GM19468 (cell line): ENCODE measurements at regions not wholly inside any gene's neighbourhood (a gene's known extent, or its start where the extent isn't known, plus 50 kb on each side); places are given as distances from the start of the nearest gene placed in this dataset.

ENCODE experiments used
- ATAC-seq: cut with Tn5 transposase; IDR thresholded peaks from one replicate; pipeline ENCODE4 v1.9.1; 2021; ENCODE audit warnings: mild to moderate bottlenecking, moderate library complexity, moderate number of reproducible peaks; ENCODE audit not compliant: unreplicated experiment; ENCODE audit errors: extremely low read depth

GRCh38 chr2:13050764-13051163 is 334.0 kb downstream of the TRIB2 start:
- ATAC-seq, result no peak

GRCh38 chr2:13052547-13052946 is 335.8 kb downstream of the TRIB2 start:
- ATAC-seq, result no peak

GRCh38 chr2:13056259-13056843 is 339.6 kb downstream of the TRIB2 start:
- ATAC-seq, result no peak

- no peak for ATAC-seq
Observed at GRCh38 chr2:13057671-13058070, 340.9 kb downstream of the TRIB2 start.

- no peak for ATAC-seq
Observed at GRCh38 chr2:13066676-13067075, 349.9 kb downstream of the TRIB2 start.

GRCh38 chr2:13067508-13067907 is 350.8 kb downstream of the TRIB2 start:
- ATAC-seq, result no peak

- ATAC-seq, result no peak
Observed at GRCh38 chr2:13089971-13090370, 373.2 kb downstream of the TRIB2 start.

GRCh38 chr2:13091455-13091854 is 374.7 kb downstream of the TRIB2 start:
- ATAC-seq, result no peak

- ATAC-seq, result no peak
Observed at GRCh38 chr2:13091861-13092378, 375.2 kb downstream of the TRIB2 start.

- ATAC-seq, result no peak
Observed at GRCh38 chr2:13093416-13093991, 376.8 kb downstream of the TRIB2 start.

GRCh38 chr2:13102397-13103063 is 385.8 kb downstream of the TRIB2 start:
- no peak for ATAC-seq

GRCh38 chr2:13103151-13103550 is 386.4 kb downstream of the TRIB2 start:
- ATAC-seq, result no peak

GRCh38 chr2:13103778-13104493 is 387.2 kb downstream of the TRIB2 start:
- no peak for ATAC-seq

GRCh38 chr2:13104723-13105122 is 388.0 kb downstream of the TRIB2 start:
- ATAC-seq, result no peak

GRCh38 chr2:13106302-13106701 is 389.6 kb downstream of the TRIB2 start:
- ATAC-seq, result no peak

- no peak for ATAC-seq
Observed at GRCh38 chr2:13109516-13109915, 392.8 kb downstream of the TRIB2 start.

GRCh38 chr2:13110825-13111224 is 394.1 kb downstream of the TRIB2 start:
- ATAC-seq, result no peak

GRCh38 chr2:13113002-13113401 is 396.3 kb downstream of the TRIB2 start:
- no peak for ATAC-seq

- ATAC-seq, result no peak
Observed at GRCh38 chr2:13114391-13114790, 397.7 kb downstream of the TRIB2 start.

GRCh38 chr2:13115643-13116042 is 398.9 kb downstream of the TRIB2 start:
- no peak for ATAC-seq

- no peak for ATAC-seq
Observed at GRCh38 chr2:13121096-13121495, 404.4 kb downstream of the TRIB2 start.
